Parathyroid adenoma (tissue), 2 donors: ENCODE measurements at regions not wholly inside any gene's neighbourhood (a gene's known extent, or its start where the extent isn't known, plus 50 kb on each side); places are given as distances from the start of the nearest gene placed in this dataset.

ENCODE experiments used
- H2AFZ ChIP-seq: fragments of 300-600 bp; sonication (generic); one replicate; pipeline ENCODE4 v1.7.0; 2017; ENCODE audit warnings: antibody characterized with exemption, mild to moderate bottlenecking
- H3K27ac ChIP-seq: fragments of 300-600 bp; sonication (generic); one replicate; pipeline ENCODE4 v1.7.0; 2017
- H3K27me3 ChIP-seq: fragments of 300-600 bp; sonication (generic); one replicate; pipeline ENCODE4 v1.7.0; 2017; ENCODE audit warnings: low read length; ENCODE audit not compliant: control insufficient read depth, insufficient read depth
- H3K36me3 ChIP-seq: fragments of 300-600 bp; sonication (generic); one replicate; pipeline ENCODE4 v1.7.0; 2017; ENCODE audit warnings: low read length; ENCODE audit not compliant: control insufficient read depth, insufficient read depth
- H3K4me1 ChIP-seq: fragments of 300-600 bp; sonication (generic); one replicate; pipeline ENCODE4 v1.7.0; 2017; ENCODE audit warnings: control low read depth
- H3K4me2 ChIP-seq: fragments of 300-600 bp; sonication (generic); one replicate; pipeline ENCODE4 v1.7.0; 2017; ENCODE audit warnings: low read length
- H3K4me3 ChIP-seq: fragments of 300-600 bp; sonication (generic); one replicate; pipeline ENCODE4 v1.7.0; 2017; ENCODE audit warnings: low read depth, low read length
- H3K79me2 ChIP-seq: fragments of 300-600 bp; sonication (generic); one replicate; pipeline ENCODE4 v1.7.0; 2017; ENCODE audit warnings: control low read depth
- H3K9ac ChIP-seq: fragments of 300-600 bp; sonication (generic); one replicate; pipeline ENCODE4 v1.7.0; 2017; ENCODE audit warnings: mild to moderate bottlenecking
- H3K9me3 ChIP-seq: fragments of 300-600 bp; sonication (generic); one replicate; pipeline ENCODE4 v1.7.0; 2017; ENCODE audit warnings: low read length; ENCODE audit not compliant: control insufficient read depth
- CTCF ChIP-seq: fragments of 300-600 bp; sonication (generic); IDR thresholded peaks from one replicate; pipeline ENCODE4 v1.7.0; 2017; ENCODE audit warnings: antibody characterized with exemption, mild to moderate bottlenecking
- donor health status: primary hyperparathyroidism.

- no peaks in the 10 kb centered on the region for H3K9me3 ChIP-seq
- H3K4me1 ChIP-seq: no peaks in the 10 kb centered on the region
- no peak overlapping the region for H3K9ac ChIP-seq
- TF ChIP-seq CTCF: no peak
- H3K27ac ChIP-seq: no peak overlapping the region
- H3K36me3 ChIP-seq: no peaks in the 10 kb centered on the region
- H3K27me3 ChIP-seq: no peaks in the 10 kb centered on the region
- H2AFZ ChIP-seq: no peak overlapping the region
- H3K4me3 ChIP-seq: no peak overlapping the region
- no peaks in the 10 kb centered on the region for H3K79me2 ChIP-seq
- no peak overlapping the region for H3K4me2 ChIP-seq
These were observed 568.9 kb downstream of the CCDC171 start for GRCh38 chr9:16121601-16122286.

- H3K27ac ChIP-seq: no peak overlapping the region
- H3K27me3 ChIP-seq: no peaks in the 10 kb centered on the region
- H3K4me3 ChIP-seq: no peak overlapping the region
- no peak overlapping the region for H2AFZ ChIP-seq
- no peaks in the 10 kb centered on the region for H3K36me3 ChIP-seq
- TF ChIP-seq CTCF: no peak
- H3K79me2 ChIP-seq: no peaks in the 10 kb centered on the region
- H3K9me3 ChIP-seq: no peaks in the 10 kb centered on the region
- no peak overlapping the region for H3K9ac ChIP-seq
- H3K4me2 ChIP-seq: no peak overlapping the region
- no peaks in the 10 kb centered on the region for H3K4me1 ChIP-seq
These were observed 572.8 kb downstream of the CCDC171 start for GRCh38 chr9:16125629-16126028.

DNA sequence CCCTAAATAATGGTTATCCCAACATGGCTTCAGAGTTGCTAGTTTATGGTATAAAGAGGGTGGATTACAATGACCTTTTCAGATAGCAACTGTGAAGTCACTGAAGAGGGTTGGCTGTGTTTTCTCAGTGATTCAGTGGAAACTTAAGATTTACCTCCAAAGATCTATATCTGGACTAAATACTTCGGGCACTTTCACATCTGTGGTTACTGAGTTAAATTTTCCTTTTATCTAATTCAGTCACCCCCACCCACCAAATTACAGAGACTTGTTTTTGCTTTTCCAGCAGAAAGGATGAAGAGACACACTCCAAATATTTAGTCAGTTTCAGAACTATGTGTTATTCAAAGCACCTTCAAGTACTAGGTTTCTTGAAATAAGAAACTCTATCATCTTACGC, 573.2 kb downstream of the CCDC171 start:
- no peak for TF ChIP-seq CTCF
- Histone ChIP-seq H2AFZ (no peak overlapping the region), H3K27me3 (no peaks in the 10 kb centered on the region), H3K4me1 (no peaks in the 10 kb centered on the region), H3K4me3 (no peak overlapping the region), H3K9ac (no peak overlapping the region), H3K9me3 (no peaks in the 10 kb centered on the region), H3K36me3 (no peaks in the 10 kb centered on the region), H3K4me2 (no peak overlapping the region), H3K27ac (no peak overlapping the region), H3K79me2 (no peaks in the 10 kb centered on the region)

DNA sequence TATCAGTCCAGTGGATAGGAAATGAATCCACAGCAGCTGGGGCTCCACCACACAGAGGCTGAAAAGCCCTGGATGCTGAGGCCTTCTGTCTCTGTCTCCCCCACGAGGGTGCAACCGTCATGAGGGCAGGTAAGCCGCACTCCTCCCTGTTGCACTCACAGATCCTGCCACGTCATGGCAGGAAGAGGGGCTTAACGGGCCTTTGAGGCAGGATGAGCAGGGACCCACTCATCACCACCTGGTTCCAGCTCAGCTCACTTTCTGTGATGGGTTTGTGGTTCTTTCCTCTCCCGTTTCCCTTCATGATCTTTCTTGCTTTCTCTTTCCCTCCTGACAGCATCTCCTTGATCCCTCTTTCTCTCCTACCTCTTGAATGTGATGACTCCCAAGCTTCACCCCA, 575.2 kb downstream of the CCDC171 start:
- no peak overlapping the region for H3K27ac ChIP-seq
- no peak overlapping the region for H2AFZ ChIP-seq
- no peaks in the 10 kb centered on the region for H3K79me2 ChIP-seq
- H3K9ac ChIP-seq: no peak overlapping the region
- H3K9me3 ChIP-seq: no peaks in the 10 kb centered on the region
- no peak overlapping the region for H3K4me2 ChIP-seq
- H3K27me3 ChIP-seq: no peaks in the 10 kb centered on the region
- H3K4me3 ChIP-seq: no peak overlapping the region
- H3K36me3 ChIP-seq: no peaks in the 10 kb centered on the region
- H3K4me1 ChIP-seq: no peaks in the 10 kb centered on the region
- no peak for TF ChIP-seq CTCF

DNA sequence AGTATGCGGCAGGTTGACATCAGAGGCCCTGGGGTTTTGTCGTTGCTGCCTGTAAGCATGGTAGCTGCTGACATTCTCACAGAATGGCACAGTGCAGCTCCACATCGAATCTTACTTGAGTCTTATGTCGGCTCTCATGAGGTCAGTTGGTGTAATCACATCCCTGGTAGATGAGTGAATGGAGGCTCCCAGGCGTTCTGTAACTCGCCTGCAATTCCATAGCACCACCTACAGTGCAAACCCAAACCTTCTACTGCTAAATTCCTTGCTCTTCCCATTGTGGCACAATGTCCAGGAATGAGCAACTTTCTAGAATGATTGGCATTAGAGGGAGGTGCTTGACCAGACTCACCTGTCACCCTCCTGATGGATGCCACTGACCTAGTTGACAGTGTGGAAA, 578.4 kb downstream of the CCDC171 start:
- no peak overlapping the region for H2AFZ ChIP-seq
- H3K4me3 ChIP-seq: no peak overlapping the region
- H3K9ac ChIP-seq: no peak overlapping the region
- no peak overlapping the region for H3K27ac ChIP-seq
- no peaks in the 10 kb centered on the region for H3K9me3 ChIP-seq
- H3K4me1 ChIP-seq: no peaks in the 10 kb centered on the region
- no peaks in the 10 kb centered on the region for H3K79me2 ChIP-seq
- TF ChIP-seq CTCF: no peak
- no peaks in the 10 kb centered on the region for H3K27me3 ChIP-seq
- no peaks in the 10 kb centered on the region for H3K36me3 ChIP-seq
- H3K4me2 ChIP-seq: no peak overlapping the region
